IPS DF 4.7 (cell line): ENCODE measurements at regions not wholly inside any gene's neighbourhood (a gene's known extent, or its start where the extent isn't known, plus 50 kb on each side); places are given as distances from the start of the nearest gene placed in this dataset.
"Not testable (repeated sequence)": the region's sequence is repeated elsewhere in the genome, so short reads cannot be mapped to it uniquely, and the experiment has no call there.

Source experiments
- DNase-seq: peaks from one replicate; pipeline ENCODE4 v3.0.0-alpha.2; 2013; ENCODE audit warnings: low spot score; ENCODE audit errors: extremely low read depth

- no peak for DNase-seq
These were observed 269.4 kb downstream of the AMY1C start for GRCh38 chr1:104018922-104019674.

- DNase-seq = no peak
These were observed 270.0 kb downstream of the AMY1C start for GRCh38 chr1:104019675-104020049.

- DNase-seq = no peak
These were observed 278.8 kb downstream of the AMY1C start for GRCh38 chr1:104028416-104029035.

DNA sequence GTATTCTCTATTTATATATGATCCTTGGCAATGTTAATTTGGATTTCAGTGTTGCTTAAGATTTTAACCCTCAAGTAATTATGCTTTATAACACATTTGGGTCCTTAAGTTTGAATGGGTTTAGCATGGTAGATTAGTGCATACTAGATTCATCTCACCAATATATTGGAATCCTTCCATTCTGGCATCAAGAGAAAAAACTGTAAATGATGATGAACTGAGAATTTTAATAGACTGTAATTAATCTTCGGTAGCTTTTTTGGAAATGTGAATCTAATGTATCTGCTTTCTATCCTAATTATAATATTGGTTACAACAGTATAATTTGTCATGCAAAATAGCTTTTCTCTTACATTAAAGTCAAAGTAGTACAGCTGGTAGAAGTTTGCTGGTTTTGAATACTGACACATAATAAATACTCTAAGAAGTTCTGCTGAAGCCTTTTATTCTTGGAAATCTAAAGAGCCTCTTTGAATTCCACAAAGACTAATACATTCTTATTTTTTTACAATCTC, 279.8 kb downstream of the AMY1C start:
- no peak for DNase-seq

DNA sequence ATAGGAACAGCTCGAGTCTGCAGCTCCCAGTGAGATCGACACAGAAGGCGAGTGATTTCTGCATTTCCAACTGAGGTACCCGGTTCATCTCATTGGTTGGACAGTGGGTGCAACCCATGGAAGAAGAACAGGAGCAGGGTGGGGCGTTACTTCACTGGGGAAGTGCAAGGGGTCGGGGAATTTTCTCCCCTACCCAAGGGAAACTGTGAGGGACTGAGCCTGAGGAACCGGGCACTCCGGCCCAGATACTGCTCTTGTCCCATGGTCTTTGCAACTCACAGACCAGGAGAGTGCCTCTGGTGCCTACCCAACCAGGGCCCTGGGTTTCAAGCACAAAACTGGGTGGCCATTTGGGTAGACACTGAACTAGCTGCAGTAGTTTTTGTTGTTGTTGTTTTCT, 307.1 kb downstream of the AMY1C start:
- no peak for DNase-seq

DNA sequence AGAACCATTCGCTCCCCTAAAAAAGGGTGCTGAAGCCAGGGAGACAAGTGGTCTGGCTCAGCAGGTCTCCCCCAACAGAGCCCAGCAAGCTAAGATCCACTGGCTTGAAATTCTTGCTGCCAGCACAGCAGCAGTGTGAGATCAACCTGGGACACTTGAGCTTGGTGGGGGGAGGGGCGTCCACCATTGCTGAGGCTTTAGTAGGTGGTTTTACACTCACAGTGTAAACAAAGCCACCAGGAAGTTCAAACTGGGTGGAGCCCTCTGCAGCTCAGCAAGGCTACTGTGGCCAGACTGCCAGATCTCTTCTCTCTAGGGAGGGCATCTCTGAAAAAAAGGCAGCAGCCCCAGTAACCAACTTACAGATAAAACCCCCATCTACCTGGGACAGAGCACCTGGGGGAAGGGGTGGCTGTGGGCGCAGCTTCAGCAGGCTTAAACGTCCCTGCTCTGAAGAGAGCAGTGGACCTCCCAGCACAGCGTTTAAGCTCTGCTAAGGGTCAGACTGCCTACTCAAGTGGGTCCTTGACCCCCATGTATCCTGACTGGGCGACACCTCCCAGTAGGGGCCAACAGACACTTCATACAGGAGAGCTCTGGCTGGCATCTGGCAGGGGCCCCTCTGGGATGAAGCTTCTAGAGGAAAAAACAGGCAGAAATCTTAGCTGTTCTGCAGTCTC, 307.7 kb downstream of the AMY1C start:
- DNase-seq = not testable (repeated sequence)

GRCh38 chr1:104061637-104062036, 311.9 kb downstream of the AMY1C start:
- DNase-seq = not testable (repeated sequence)

GRCh38 chr1:104064399-104064798, 314.7 kb downstream of the AMY1C start:
- no peak for DNase-seq

GRCh38 chr1:104072915-104073371, 323.2 kb downstream of the AMY1C start:
- DNase-seq = no peak

- no peak for DNase-seq
These were observed 323.8 kb downstream of the AMY1C start for GRCh38 chr1:104073463-104073902.

- no peak for DNase-seq
These were observed 332.5 kb downstream of the AMY1C start for GRCh38 chr1:104082221-104082620.

- DNase-seq = no peak
These were observed 334.7 kb downstream of the AMY1C start for GRCh38 chr1:104084380-104084779.

GRCh38 chr1:104092698-104093097, 343.0 kb downstream of the AMY1C start:
- no peak for DNase-seq

DNA sequence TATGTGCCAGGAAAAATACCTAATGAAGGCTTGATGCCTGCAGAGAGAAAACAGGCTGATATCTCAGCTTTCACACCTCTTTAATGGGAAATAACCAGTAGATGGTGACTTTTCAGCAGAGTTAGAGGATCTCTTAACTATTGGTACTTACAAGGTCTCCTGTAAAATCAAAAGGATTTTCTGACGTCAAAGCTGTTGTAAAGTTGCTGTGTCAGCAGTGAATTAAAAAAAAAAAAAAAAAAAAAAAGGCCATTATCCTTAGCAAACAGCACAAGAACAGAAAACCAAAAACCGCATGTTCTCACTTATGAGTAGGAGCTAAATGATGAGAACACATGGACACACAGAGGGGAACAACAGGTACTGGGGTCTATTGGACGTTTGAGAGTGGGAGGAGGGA, 349.1 kb downstream of the AMY1C start:
- DNase-seq = no peak

GRCh38 chr1:104100115-104100514, 350.4 kb downstream of the AMY1C start:
- no peak for DNase-seq

- DNase-seq = no peak
These were observed 355.8 kb downstream of the AMY1C start for GRCh38 chr1:104105465-104105864.

GRCh38 chr1:104120525-104120924, 370.8 kb downstream of the AMY1C start:
- DNase-seq = no peak

- no peak for DNase-seq
These were observed 371.6 kb downstream of the AMY1C start for GRCh38 chr1:104121271-104121670.

GRCh38 chr1:104125266-104125665, 375.6 kb downstream of the AMY1C start:
- DNase-seq = no peak

DNA sequence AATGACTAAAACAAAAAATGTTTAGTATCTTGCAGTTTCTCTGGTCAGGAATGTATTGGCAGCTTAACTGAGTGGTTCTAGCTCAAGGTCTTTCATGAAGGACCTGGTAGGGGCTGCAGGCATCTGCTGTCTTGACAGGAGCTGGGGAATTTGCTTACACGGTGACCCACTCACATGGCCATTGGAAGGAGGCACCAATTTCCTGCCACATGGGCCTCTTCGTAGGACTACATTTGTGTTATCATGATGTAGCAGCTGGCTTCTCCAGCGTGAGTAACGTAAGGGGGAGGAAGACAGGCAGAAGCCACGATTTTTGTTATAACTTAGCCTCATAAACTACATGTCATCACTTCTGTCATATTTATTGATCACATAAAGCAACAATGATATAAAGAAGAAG, 376.3 kb downstream of the AMY1C start:
- no peak for DNase-seq

GRCh38 chr1:104132382-104132973, 382.8 kb downstream of the AMY1C start:
- peak; percentile 33 for DNase-seq

- DNase-seq = not testable (repeated sequence)
These were observed 385.3 kb downstream of the AMY1C start for GRCh38 chr1:104135036-104135435.
